A673 (cell line): ENCODE measurements at regions not wholly inside any gene's neighbourhood (a gene's known extent, or its start where the extent isn't known, plus 50 kb on each side); places are given as distances from the start of the nearest gene placed in this dataset.

Source experiments
- CTCF ChIP-seq: fragments of 300-800, 200-600 bp; sonication (generic); conservative IDR thresholded peaks from 2 replicates; pipeline ENCODE4 v1.5.1; 2017; ENCODE audit warnings: low read depth, mild to moderate bottlenecking, antibody characterized with exemption, low read length, moderate library complexity, mixed read lengths
- EZH2 ChIP-seq: fragments of 200-600 bp; sonication (generic); IDR thresholded peaks from 2 replicates; pipeline ENCODE4 v1.6.1; 2017; ENCODE audit warnings: borderline replicate concordance, low read depth, mild to moderate bottlenecking, mixed read lengths, antibody characterized with exemption, low read length; ENCODE audit not compliant: poor library complexity, severe bottlenecking

GRCh38 chr12:128121424-128121823 is 145.5 kb upstream of the TMEM132C start:
- TF ChIP-seq CTCF (no peak), EZH2 (no peak)
